T-helper 2 cell treated with Interferon-gamma antibody and Interleukin-4, amounts not matched to agents 5 μg/mL and 100 μg/mL, for 36 hours (primary cell): ENCODE measurements at regions not wholly inside any gene's neighbourhood (a gene's known extent, or its start where the extent isn't known, plus 50 kb on each side); places are given as distances from the start of the nearest gene placed in this dataset.
"Not testable (repeated sequence)": the region's sequence is repeated elsewhere in the genome, so short reads cannot be mapped to it uniquely, and the experiment has no call there.

Source experiments
- DNase-seq: peaks from one replicate; pipeline ENCODE4 v3.0.0; 2021; ENCODE audit warnings: low spot score
- H3K27ac Mint-ChIP-seq: one replicate; pipeline ENCODE4 v1.8.0; 2021; ENCODE audit warnings: mild to moderate bottlenecking, mixed read lengths
- H3K27me3 Mint-ChIP-seq: one replicate; pipeline ENCODE4 v1.8.0; 2021; ENCODE audit warnings: low read depth, mixed read lengths
- H3K36me3 Mint-ChIP-seq: one replicate; pipeline ENCODE4 v1.8.0; 2021; ENCODE audit warnings: low read depth, mixed read lengths
- H3K4me1 Mint-ChIP-seq: one replicate; pipeline ENCODE4 v1.8.0; 2021; ENCODE audit warnings: low read depth, mixed read lengths
- H3K4me3 Mint-ChIP-seq: one replicate; pipeline ENCODE4 v1.8.0; 2022; ENCODE audit warnings: mild to moderate bottlenecking, moderate library complexity, mixed read lengths
- H3K9me3 Mint-ChIP-seq: one replicate; pipeline ENCODE4 v1.8.0; 2021; ENCODE audit warnings: mixed read lengths

- H3K27ac Mint-ChIP-seq: no peak overlapping the region
- H3K4me1 Mint-ChIP-seq: no peaks in the 10 kb centered on the region
- H3K9me3 Mint-ChIP-seq: peaks cover 32% of the 10 kb centered on the region
Observed at GRCh38 chr20:11502061-11502460, 415.6 kb upstream of the BTBD3 start.

GRCh38 chr20:11502671-11503070 lies 415.0 kb upstream of the BTBD3 start:
- H3K9me3 Mint-ChIP-seq: peaks cover 30% of the 10 kb centered on the region
- H3K27me3 Mint-ChIP-seq: no peaks in the 10 kb centered on the region
- DNase-seq: no peak
- no peaks in the 10 kb centered on the region for H3K36me3 Mint-ChIP-seq
- no peaks in the 10 kb centered on the region for H3K4me1 Mint-ChIP-seq
- H3K27ac Mint-ChIP-seq: no peak overlapping the region
- no peak overlapping the region for H3K4me3 Mint-ChIP-seq

More at GRCh38 chr20:11502061-11502460, 415.6 kb upstream of the BTBD3 start:
- Mint-ChIP-seq H3K36me3 (no peaks in the 10 kb centered on the region), H3K27me3 (no peaks in the 10 kb centered on the region), H3K4me3 (no peak overlapping the region)
- DNase-seq: no peak

- no peaks in the 10 kb centered on the region for H3K27me3 Mint-ChIP-seq
- no peak for DNase-seq
- peaks cover 18% of the 10 kb centered on the region for H3K9me3 Mint-ChIP-seq
- H3K4me1 Mint-ChIP-seq: no peaks in the 10 kb centered on the region
- no peak overlapping the region for H3K4me3 Mint-ChIP-seq
- H3K36me3 Mint-ChIP-seq: no peaks in the 10 kb centered on the region
- no peak overlapping the region for H3K27ac Mint-ChIP-seq
Observed at GRCh38 chr20:11509776-11510175, 407.9 kb upstream of the BTBD3 start.

- Mint-ChIP-seq H3K9me3 (peaks cover 22% of the 10 kb centered on the region), H3K4me1 (no peaks in the 10 kb centered on the region), H3K36me3 (no peaks in the 10 kb centered on the region), H3K27me3 (no peaks in the 10 kb centered on the region), H3K4me3 (no peak overlapping the region), H3K27ac (no peak overlapping the region)
- no peak for DNase-seq
Observed at GRCh38 chr20:11511821-11512220, 405.9 kb upstream of the BTBD3 start.

- H3K4me1 Mint-ChIP-seq, DNase-seq, H3K27ac Mint-ChIP-seq, H3K27me3 Mint-ChIP-seq, H3K36me3 Mint-ChIP-seq, H3K4me3 Mint-ChIP-seq: not testable (repeated sequence)
- peaks cover 29% of the 10 kb centered on the region for H3K9me3 Mint-ChIP-seq
Observed at GRCh38 chr20:11513241-11513745, 404.4 kb upstream of the BTBD3 start.

GRCh38 chr20:11516448-11516847 lies 401.2 kb upstream of the BTBD3 start:
- no peak for DNase-seq
- Mint-ChIP-seq H3K9me3 (peaks cover 25% of the 10 kb centered on the region), H3K36me3 (no peaks in the 10 kb centered on the region), H3K4me3 (no peak overlapping the region), H3K4me1 (no peaks in the 10 kb centered on the region), H3K27me3 (no peaks in the 10 kb centered on the region), H3K27ac (no peak overlapping the region)

GRCh38 chr20:11520596-11520995 lies 397.1 kb upstream of the BTBD3 start:
- DNase-seq: no peak
- Mint-ChIP-seq H3K27me3 (no peaks in the 10 kb centered on the region), H3K4me3 (no peak overlapping the region), H3K9me3 (peaks cover 30% of the 10 kb centered on the region), H3K4me1 (no peaks in the 10 kb centered on the region), H3K36me3 (no peaks in the 10 kb centered on the region), H3K27ac (no peak overlapping the region)

- Mint-ChIP-seq H3K27ac (no peak overlapping the region), H3K36me3 (no peaks in the 10 kb centered on the region), H3K4me3 (no peak overlapping the region), H3K9me3 (peaks cover 23% of the 10 kb centered on the region), H3K4me1 (no peaks in the 10 kb centered on the region), H3K27me3 (no peaks in the 10 kb centered on the region)
- no peak for DNase-seq
Observed at GRCh38 chr20:11521476-11522365, 396.0 kb upstream of the BTBD3 start.

- DNase-seq: no peak
- Mint-ChIP-seq H3K27ac (no peak overlapping the region), H3K36me3 (no peaks in the 10 kb centered on the region), H3K4me3 (no peak overlapping the region), H3K9me3 (peaks cover 23% of the 10 kb centered on the region), H3K4me1 (no peaks in the 10 kb centered on the region), H3K27me3 (no peaks in the 10 kb centered on the region)
Observed at GRCh38 chr20:11522366-11522741, 395.3 kb upstream of the BTBD3 start.

- H3K36me3 Mint-ChIP-seq: no peaks in the 10 kb centered on the region
- H3K4me1 Mint-ChIP-seq: no peaks in the 10 kb centered on the region
- no peak overlapping the region for H3K27ac Mint-ChIP-seq
- H3K4me3 Mint-ChIP-seq: no peak overlapping the region
- DNase-seq: no peak
- no peaks in the 10 kb centered on the region for H3K27me3 Mint-ChIP-seq
- H3K9me3 Mint-ChIP-seq: peaks cover 53% of the 10 kb centered on the region
Observed at GRCh38 chr20:11529047-11529446, 388.6 kb upstream of the BTBD3 start.

GRCh38 chr20:11537032-11537431 lies 380.7 kb upstream of the BTBD3 start:
- no peak for DNase-seq
- Mint-ChIP-seq H3K27ac (no peak overlapping the region), H3K4me1 (no peaks in the 10 kb centered on the region), H3K36me3 (no peaks in the 10 kb centered on the region), H3K4me3 (no peak overlapping the region), H3K27me3 (no peaks in the 10 kb centered on the region), H3K9me3 (no peaks in the 10 kb centered on the region)

GRCh38 chr20:11539450-11539849 lies 378.2 kb upstream of the BTBD3 start:
- H3K36me3 Mint-ChIP-seq: no peaks in the 10 kb centered on the region
- no peaks in the 10 kb centered on the region for H3K4me1 Mint-ChIP-seq
- no peaks in the 10 kb centered on the region for H3K9me3 Mint-ChIP-seq
- no peaks in the 10 kb centered on the region for H3K27me3 Mint-ChIP-seq
- H3K27ac Mint-ChIP-seq: no peak overlapping the region
- no peak overlapping the region for H3K4me3 Mint-ChIP-seq
- no peak for DNase-seq

GRCh38 chr20:11540558-11540957 lies 377.1 kb upstream of the BTBD3 start:
- no peaks in the 10 kb centered on the region for H3K9me3 Mint-ChIP-seq
- no peak overlapping the region for H3K4me3 Mint-ChIP-seq
- H3K27ac Mint-ChIP-seq: no peak overlapping the region
- H3K36me3 Mint-ChIP-seq: no peaks in the 10 kb centered on the region
- no peaks in the 10 kb centered on the region for H3K4me1 Mint-ChIP-seq
- DNase-seq: no peak
- no peaks in the 10 kb centered on the region for H3K27me3 Mint-ChIP-seq

GRCh38 chr20:11542645-11543044 lies 375.0 kb upstream of the BTBD3 start:
- Mint-ChIP-seq H3K27ac (no peak overlapping the region), H3K27me3 (no peaks in the 10 kb centered on the region), H3K4me3 (no peak overlapping the region), H3K4me1 (no peaks in the 10 kb centered on the region), H3K9me3 (no peaks in the 10 kb centered on the region), H3K36me3 (no peaks in the 10 kb centered on the region)
- DNase-seq: no peak
